ENCODE measurements at regions not wholly inside any gene's neighbourhood (a gene's known extent, or its start where the extent isn't known, plus 50 kb on each side); places are given as distances from the start of the nearest gene placed in this dataset.

DNA sequence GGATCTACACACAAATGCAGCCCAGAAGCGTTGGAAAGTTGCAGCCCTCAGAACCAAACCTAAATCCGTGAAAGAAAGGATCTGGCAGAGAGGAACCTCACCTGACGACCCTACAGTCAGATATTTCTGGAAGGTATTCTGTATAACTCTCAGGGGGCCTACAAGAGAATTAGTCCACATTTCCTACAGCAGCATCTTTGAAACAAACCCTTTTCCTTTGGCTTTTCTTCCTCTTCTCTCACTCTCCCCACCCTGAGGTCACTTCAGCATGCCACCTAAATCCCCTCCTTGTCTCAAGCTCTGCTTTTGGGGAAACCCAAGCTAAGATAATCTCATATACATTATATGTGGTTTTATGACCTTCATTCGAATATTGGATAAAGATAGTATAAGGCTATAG, 719.0 kb upstream of the MIR17HG start:
- WGBS (ENCODE audit: extremely low coverage, insufficient coverage, insufficient read length): no CpG with 5 or more reads among the region's 4 CpGs
- Histone ChIP-seq H3K79me1 (ENCODE audit: low read length) (no peaks in the 10 kb centered on the region), H3K23ac (ENCODE audit: low read length) (no peak overlapping the region), H3K4me3 (ENCODE audit: low read depth, low read length) (no peak overlapping the region), H2BK12ac (ENCODE audit: low read length) (no peak overlapping the region), H3K4ac (ENCODE audit: low read depth, low read length) (no peak overlapping the region), H3K27me3 (ENCODE audit: insufficient read depth, low read length) (no peaks in the 10 kb centered on the region), H3K9me3 (ENCODE audit: insufficient read depth, low read depth, low read length) (no peaks in the 10 kb centered on the region), H4K12ac (ENCODE audit: low read depth, low read length) (no peak overlapping the region), H3K27ac (ENCODE audit: low read depth, low read length) (no peak overlapping the region), H3K14ac (ENCODE audit: low read length) (no peak overlapping the region), H2BK5ac (ENCODE audit: low read depth, low read length, poor library complexity) (no peak overlapping the region), H2AK5ac (ENCODE audit: low read length) (no peak overlapping the region), H3K4me2 (ENCODE audit: low read length) (no peak overlapping the region), H3K4me1 (ENCODE audit: control insufficient read depth in 1 of 2, insufficient read depth in 2 of 2, low read length in 2 of 2) (no peaks in the 10 kb centered on the region), H2AFZ (ENCODE audit: insufficient read depth, low read length, poor library complexity) (no peak overlapping the region), H2BK120ac (ENCODE audit: insufficient read depth, low read length, poor library complexity) (no peak overlapping the region), H3K79me2 (ENCODE audit: control insufficient read depth, insufficient read depth, low read length, poor library complexity) (no peaks in the 10 kb centered on the region), H4K91ac (ENCODE audit: low read depth, low read length) (no peak overlapping the region), H3K18ac (ENCODE audit: low read length) (no peak overlapping the region), H3K9ac (ENCODE audit: low read length) (no peak overlapping the region), H3K36me3 (ENCODE audit: control insufficient read depth in 1 of 2, insufficient read depth in 2 of 2, low read length in 2 of 2) (no peaks in the 10 kb centered on the region), H4K8ac (ENCODE audit: low read depth, low read length) (no peak overlapping the region)
- no peak for DNase-seq

DNA sequence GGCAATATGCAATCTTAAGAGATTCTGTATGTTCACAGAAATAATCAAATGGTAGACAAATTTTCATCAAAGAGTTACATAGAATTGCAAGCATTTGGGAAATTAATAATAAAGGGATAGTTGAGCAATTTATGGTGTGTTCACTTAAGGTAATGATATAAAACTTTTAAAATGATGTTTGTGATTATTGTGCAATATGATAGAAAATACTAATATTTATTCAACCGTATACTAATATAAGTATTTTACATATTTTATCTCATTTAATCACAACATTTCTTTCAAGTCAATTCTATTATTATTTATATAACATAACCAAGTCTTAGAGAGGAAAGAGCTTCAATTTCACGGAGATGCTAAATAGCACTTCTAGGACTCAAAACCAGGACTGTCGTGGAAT, 716.8 kb upstream of the MIR17HG start:
- no peak overlapping the region for H4K8ac ChIP-seq (ENCODE audit: low read depth, low read length)
- H2BK12ac ChIP-seq (ENCODE audit: low read length): no peak overlapping the region
- no peaks in the 10 kb centered on the region for H3K79me1 ChIP-seq (ENCODE audit: low read length)
- H3K27me3 ChIP-seq (ENCODE audit: insufficient read depth, low read length): no peaks in the 10 kb centered on the region
- H3K9me3 ChIP-seq (ENCODE audit: insufficient read depth, low read depth, low read length): no peaks in the 10 kb centered on the region
- DNase-seq: no peak
- H3K27ac ChIP-seq (ENCODE audit: low read depth, low read length): no peak overlapping the region
- no peaks in the 10 kb centered on the region for H3K79me2 ChIP-seq (ENCODE audit: control insufficient read depth, insufficient read depth, low read length, poor library complexity)
- no peak overlapping the region for H3K4ac ChIP-seq (ENCODE audit: low read depth, low read length)
- H2AK5ac ChIP-seq (ENCODE audit: low read length): no peak overlapping the region
- H4K12ac ChIP-seq (ENCODE audit: low read depth, low read length): no peak overlapping the region
- no peak overlapping the region for H4K91ac ChIP-seq (ENCODE audit: low read depth, low read length)
- H3K4me1 ChIP-seq (ENCODE audit: control insufficient read depth in 1 of 2, insufficient read depth in 2 of 2, low read length in 2 of 2): no peaks in the 10 kb centered on the region
- WGBS (ENCODE audit: extremely low coverage, insufficient coverage, insufficient read length): no CpG with 5 or more reads among the region's 3 CpGs
- no peak overlapping the region for H3K23ac ChIP-seq (ENCODE audit: low read length)
- H3K4me3 ChIP-seq (ENCODE audit: low read depth, low read length): no peak overlapping the region
- H3K18ac ChIP-seq (ENCODE audit: low read length): no peak overlapping the region
- no peak overlapping the region for H2BK5ac ChIP-seq (ENCODE audit: low read depth, low read length, poor library complexity)
- no peak overlapping the region for H2AFZ ChIP-seq (ENCODE audit: insufficient read depth, low read length, poor library complexity)
- H3K14ac ChIP-seq (ENCODE audit: low read length): no peak overlapping the region
- no peaks in the 10 kb centered on the region for H3K36me3 ChIP-seq (ENCODE audit: control insufficient read depth in 1 of 2, insufficient read depth in 2 of 2, low read length in 2 of 2)
- H3K9ac ChIP-seq (ENCODE audit: low read length): no peak overlapping the region
- H2BK120ac ChIP-seq (ENCODE audit: insufficient read depth, low read length, poor library complexity): no peak overlapping the region
- H3K4me2 ChIP-seq (ENCODE audit: low read length): no peak overlapping the region

DNA sequence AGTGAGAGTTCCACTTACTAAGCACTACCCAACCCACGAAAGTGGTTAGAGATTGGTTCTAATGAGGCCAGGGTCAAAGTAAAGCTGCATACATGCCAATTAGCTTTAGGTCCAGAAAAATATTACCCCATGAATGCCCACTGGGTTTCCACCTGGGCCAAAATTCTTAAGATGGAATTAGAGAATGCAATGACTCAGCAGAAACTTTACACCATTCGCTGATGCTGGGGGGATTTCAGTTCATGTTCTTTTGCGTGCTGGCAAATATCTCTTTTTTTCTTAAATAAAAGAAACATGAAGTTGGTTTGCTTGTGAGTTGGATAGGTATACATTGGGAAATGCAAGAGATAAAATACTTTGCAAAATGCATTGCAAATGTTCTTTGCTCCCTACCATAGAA, 715.3 kb upstream of the MIR17HG start:
- no peak overlapping the region for H3K4ac ChIP-seq (ENCODE audit: low read depth, low read length)
- no peak overlapping the region for H3K23ac ChIP-seq (ENCODE audit: low read length)
- no peaks in the 10 kb centered on the region for H3K79me1 ChIP-seq (ENCODE audit: low read length)
- no peak overlapping the region for H3K4me2 ChIP-seq (ENCODE audit: low read length)
- H4K8ac ChIP-seq (ENCODE audit: low read depth, low read length): no peak overlapping the region
- H3K9ac ChIP-seq (ENCODE audit: low read length): no peak overlapping the region
- no peak for DNase-seq
- no peak overlapping the region for H2AK5ac ChIP-seq (ENCODE audit: low read length)
- H2BK120ac ChIP-seq (ENCODE audit: insufficient read depth, low read length, poor library complexity): no peak overlapping the region
- no peak overlapping the region for H4K12ac ChIP-seq (ENCODE audit: low read depth, low read length)
- no peak overlapping the region for H2BK12ac ChIP-seq (ENCODE audit: low read length)
- H3K79me2 ChIP-seq (ENCODE audit: control insufficient read depth, insufficient read depth, low read length, poor library complexity): no peaks in the 10 kb centered on the region
- H3K4me3 ChIP-seq (ENCODE audit: low read depth, low read length): no peak overlapping the region
- H3K27me3 ChIP-seq (ENCODE audit: insufficient read depth, low read length): no peaks in the 10 kb centered on the region
- H3K14ac ChIP-seq (ENCODE audit: low read length): no peak overlapping the region
- no peak overlapping the region for H3K27ac ChIP-seq (ENCODE audit: low read depth, low read length)
- no peak overlapping the region for H4K91ac ChIP-seq (ENCODE audit: low read depth, low read length)
- no CpG with 5 or more reads among the region's 3 CpGs for WGBS (ENCODE audit: extremely low coverage, insufficient coverage, insufficient read length)
- no peaks in the 10 kb centered on the region for H3K4me1 ChIP-seq (ENCODE audit: control insufficient read depth in 1 of 2, insufficient read depth in 2 of 2, low read length in 2 of 2)
- no peaks in the 10 kb centered on the region for H3K36me3 ChIP-seq (ENCODE audit: control insufficient read depth in 1 of 2, insufficient read depth in 2 of 2, low read length in 2 of 2)
- no peak overlapping the region for H2AFZ ChIP-seq (ENCODE audit: insufficient read depth, low read length, poor library complexity)
- no peak overlapping the region for H2BK5ac ChIP-seq (ENCODE audit: low read depth, low read length, poor library complexity)
- H3K18ac ChIP-seq (ENCODE audit: low read length): no peak overlapping the region
- H3K9me3 ChIP-seq (ENCODE audit: insufficient read depth, low read depth, low read length): no peaks in the 10 kb centered on the region

DNA sequence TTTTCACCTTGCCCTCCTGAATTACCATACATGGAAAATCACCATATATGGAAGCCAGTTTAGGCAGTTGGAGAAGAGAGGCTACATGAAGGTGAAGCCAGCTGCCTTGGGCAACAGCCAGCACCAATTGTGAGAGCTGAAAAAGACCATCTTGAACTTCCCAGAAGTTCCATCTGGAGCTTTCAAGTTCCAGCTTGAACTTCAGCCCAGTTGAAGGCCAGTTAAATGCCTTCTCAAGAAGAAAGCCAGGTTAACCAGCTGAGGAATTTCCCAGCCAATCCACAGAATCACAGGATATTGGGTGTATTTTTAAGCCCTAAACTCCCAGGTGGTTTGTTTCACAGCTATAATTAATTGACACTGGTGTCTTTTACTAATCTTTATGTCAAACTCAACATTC, 713.6 kb upstream of the MIR17HG start:
- Histone ChIP-seq H4K8ac (ENCODE audit: low read depth, low read length) (no peak overlapping the region), H2BK120ac (ENCODE audit: insufficient read depth, low read length, poor library complexity) (no peak overlapping the region), H4K91ac (ENCODE audit: low read depth, low read length) (no peak overlapping the region), H2BK5ac (ENCODE audit: low read depth, low read length, poor library complexity) (no peak overlapping the region), H2AFZ (ENCODE audit: insufficient read depth, low read length, poor library complexity) (no peak overlapping the region), H3K79me2 (ENCODE audit: control insufficient read depth, insufficient read depth, low read length, poor library complexity) (no peaks in the 10 kb centered on the region), H2BK12ac (ENCODE audit: low read length) (no peak overlapping the region), H3K4me2 (ENCODE audit: low read length) (no peak overlapping the region), H3K18ac (ENCODE audit: low read length) (no peak overlapping the region), H3K36me3 (ENCODE audit: control insufficient read depth in 1 of 2, insufficient read depth in 2 of 2, low read length in 2 of 2) (no peaks in the 10 kb centered on the region), H3K79me1 (ENCODE audit: low read length) (no peaks in the 10 kb centered on the region), H4K12ac (ENCODE audit: low read depth, low read length) (no peak overlapping the region), H3K27me3 (ENCODE audit: insufficient read depth, low read length) (no peaks in the 10 kb centered on the region), H3K27ac (ENCODE audit: low read depth, low read length) (no peak overlapping the region), H2AK5ac (ENCODE audit: low read length) (no peak overlapping the region), H3K4me3 (ENCODE audit: low read depth, low read length) (no peak overlapping the region), H3K4me1 (ENCODE audit: control insufficient read depth in 1 of 2, insufficient read depth in 2 of 2, low read length in 2 of 2) (no peaks in the 10 kb centered on the region), H3K4ac (ENCODE audit: low read depth, low read length) (no peak overlapping the region), H3K9me3 (ENCODE audit: insufficient read depth, low read depth, low read length) (no peaks in the 10 kb centered on the region), H3K9ac (ENCODE audit: low read length) (no peak overlapping the region), H3K14ac (ENCODE audit: low read length) (no peak overlapping the region), H3K23ac (ENCODE audit: low read length) (no peak overlapping the region)
- no peak for DNase-seq

DNA sequence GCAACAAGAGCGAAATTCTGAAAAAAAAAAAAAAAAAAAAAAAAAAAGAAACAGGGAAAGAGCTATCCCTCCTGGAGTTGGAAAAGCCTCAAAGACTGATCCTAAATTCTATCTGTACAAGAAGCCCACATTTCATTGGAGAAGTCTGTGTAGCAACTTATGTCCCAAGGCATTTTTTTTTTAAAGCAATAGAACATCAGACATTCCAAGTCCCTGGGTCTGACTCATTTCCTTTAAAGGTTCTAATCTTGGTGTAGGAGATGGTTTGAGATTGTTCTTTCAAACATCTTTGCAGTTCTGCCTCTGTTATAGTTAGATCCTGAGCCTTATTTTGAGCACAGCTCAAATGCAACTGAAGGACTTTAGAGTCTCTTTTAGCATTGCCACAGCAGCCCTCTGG, 706.5 kb upstream of the MIR17HG start:
- no peaks in the 10 kb centered on the region for H3K79me2 ChIP-seq (ENCODE audit: control insufficient read depth, insufficient read depth, low read length, poor library complexity)
- no CpG with 5 or more reads among the region's 1 CpG for WGBS (ENCODE audit: extremely low coverage, insufficient coverage, insufficient read length)

More for the DNA sequence above, 706.5 kb upstream of the MIR17HG start:
- no peaks in the 10 kb centered on the region for H3K27me3 ChIP-seq (ENCODE audit: insufficient read depth, low read length)
- no peak overlapping the region for H3K27ac ChIP-seq (ENCODE audit: low read depth, low read length)
- no peak overlapping the region for H3K9ac ChIP-seq (ENCODE audit: low read length)
- H4K12ac ChIP-seq (ENCODE audit: low read depth, low read length): no peak overlapping the region
- no peak overlapping the region for H3K4me3 ChIP-seq (ENCODE audit: low read depth, low read length)
- no peak overlapping the region for H2BK12ac ChIP-seq (ENCODE audit: low read length)
- no peak overlapping the region for H2AK5ac ChIP-seq (ENCODE audit: low read length)
- no peak overlapping the region for H4K91ac ChIP-seq (ENCODE audit: low read depth, low read length)
- no peaks in the 10 kb centered on the region for H3K79me1 ChIP-seq (ENCODE audit: low read length)
- H3K4ac ChIP-seq (ENCODE audit: low read depth, low read length): no peak overlapping the region
- H3K18ac ChIP-seq (ENCODE audit: low read length): no peak overlapping the region
- H2AFZ ChIP-seq (ENCODE audit: insufficient read depth, low read length, poor library complexity): no peak overlapping the region
- no peak overlapping the region for H3K23ac ChIP-seq (ENCODE audit: low read length)
- no peak overlapping the region for H2BK120ac ChIP-seq (ENCODE audit: insufficient read depth, low read length, poor library complexity)
- H3K4me2 ChIP-seq (ENCODE audit: low read length): no peak overlapping the region
- no peak overlapping the region for H4K8ac ChIP-seq (ENCODE audit: low read depth, low read length)
- H3K4me1 ChIP-seq (ENCODE audit: control insufficient read depth in 1 of 2, insufficient read depth in 2 of 2, low read length in 2 of 2): no peaks in the 10 kb centered on the region
- H3K14ac ChIP-seq (ENCODE audit: low read length): no peak overlapping the region
- no peaks in the 10 kb centered on the region for H3K36me3 ChIP-seq (ENCODE audit: control insufficient read depth in 1 of 2, insufficient read depth in 2 of 2, low read length in 2 of 2)
- H2BK5ac ChIP-seq (ENCODE audit: low read depth, low read length, poor library complexity): no peak overlapping the region
- DNase-seq: peak in 1 of 2 donors; percentile 13
- H3K9me3 ChIP-seq (ENCODE audit: insufficient read depth, low read depth, low read length): peaks cover 3% of the 10 kb centered on the region

All from trophoblast cell (in vitro differentiated cells and primary cell).